ENCODE measurements at regions not wholly inside any gene's neighbourhood (a gene's known extent, or its start where the extent isn't known, plus 50 kb on each side); places are given as distances from the start of the nearest gene placed in this dataset.

DNA sequence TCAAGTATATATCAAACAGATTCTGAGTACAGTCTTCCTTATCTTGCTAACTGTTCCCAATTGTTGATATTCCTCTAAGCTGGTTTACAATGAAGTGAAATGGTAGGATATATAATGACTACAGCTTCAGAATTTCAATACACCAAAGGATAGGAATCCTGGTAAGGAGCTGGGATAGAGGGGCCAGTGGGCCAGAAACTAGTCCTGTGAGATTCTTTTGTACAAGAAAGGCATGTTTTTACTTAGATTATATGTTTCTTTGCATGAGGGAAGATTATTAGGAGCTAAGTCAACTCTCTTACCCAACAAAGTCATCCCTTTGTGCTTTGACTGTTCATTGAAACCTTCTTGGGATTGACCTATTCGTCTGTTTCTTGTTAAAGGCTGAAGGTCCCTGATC is 435.7 kb downstream of the PLK2 start:
- POLR2A ChIA-PET: no interaction called here
- Histone ChIP-seq H3K9me3 (no peaks in the 10 kb centered on the region), H3K4me1 (peaks cover 19% of the 10 kb centered on the region), H3K27me3 (replicated peaks; ENCODE audit: control insufficient read depth, insufficient read depth, low read length) (no peaks in the 10 kb centered on the region), H3K36me3 (ENCODE audit: control insufficient read depth, insufficient read depth, low read length) (no peaks in the 10 kb centered on the region), H3K4me3 (ENCODE audit: low read depth, low read length) (no peak overlapping the region)
- H3K9me3 Mint-ChIP-seq (ENCODE audit: unreplicated experiment): no peaks in the 10 kb centered on the region
- intact Hi-C loops (cut with micrococcal nuclease; ENCODE audit: unreplicated experiment): no loop called here
- BruUV-seq (replicated peaks): no TSS peak
- no peak overlapping the region for H3K4me3 Mint-ChIP-seq (ENCODE audit: unreplicated experiment)
- no peaks in the 10 kb centered on the region for H3K27me3 Mint-ChIP-seq (ENCODE audit: insufficient read depth, unreplicated experiment)
- DNase-seq: no peak
- H3K27ac Mint-ChIP-seq (ENCODE audit: unreplicated experiment): no peak overlapping the region
- H3K36me3 Mint-ChIP-seq (ENCODE audit: insufficient read depth, unreplicated experiment): no peaks in the 10 kb centered on the region
- CTCF ChIA-PET: no interaction called here
- H3K4me1 Mint-ChIP-seq (ENCODE audit: low read depth, unreplicated experiment): peaks cover 7% of the 10 kb centered on the region
- TF ChIP-seq, protein P1, sequence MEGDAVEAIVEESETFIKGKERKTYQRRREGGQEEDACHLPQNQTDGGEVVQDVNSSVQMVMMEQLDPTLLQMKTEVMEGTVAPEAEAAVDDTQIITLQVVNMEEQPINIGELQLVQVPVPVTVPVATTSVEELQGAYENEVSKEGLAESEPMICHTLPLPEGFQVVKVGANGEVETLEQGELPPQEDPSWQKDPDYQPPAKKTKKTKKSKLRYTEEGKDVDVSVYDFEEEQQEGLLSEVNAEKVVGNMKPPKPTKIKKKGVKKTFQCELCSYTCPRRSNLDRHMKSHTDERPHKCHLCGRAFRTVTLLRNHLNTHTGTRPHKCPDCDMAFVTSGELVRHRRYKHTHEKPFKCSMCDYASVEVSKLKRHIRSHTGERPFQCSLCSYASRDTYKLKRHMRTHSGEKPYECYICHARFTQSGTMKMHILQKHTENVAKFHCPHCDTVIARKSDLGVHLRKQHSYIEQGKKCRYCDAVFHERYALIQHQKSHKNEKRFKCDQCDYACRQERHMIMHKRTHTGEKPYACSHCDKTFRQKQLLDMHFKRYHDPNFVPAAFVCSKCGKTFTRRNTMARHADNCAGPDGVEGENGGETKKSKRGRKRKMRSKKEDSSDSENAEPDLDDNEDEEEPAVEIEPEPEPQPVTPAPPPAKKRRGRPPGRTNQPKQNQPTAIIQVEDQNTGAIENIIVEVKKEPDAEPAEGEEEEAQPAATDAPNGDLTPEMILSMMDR (IDR thresholded peaks at IDR 0.05; ENCODE audit: insufficient read depth in 1 of 2, low read depth in 1 of 2, low read length in 1 of 2, severe bottlenecking in 1 of 2, unreplicated experiment in 1 of 2): no peak

GRCh38 chr5:58022055-58022454 is 437.8 kb downstream of the PLK2 start:
- DNase-seq: no peak
- POLR2A ChIA-PET: no interaction called here

GRCh38 chr5:58021466-58021865 is 438.4 kb downstream of the PLK2 start:
- Mint-ChIP-seq H3K36me3 (ENCODE audit: insufficient read depth, unreplicated experiment) (no peaks in the 10 kb centered on the region), H3K27me3 (ENCODE audit: insufficient read depth, unreplicated experiment) (no peaks in the 10 kb centered on the region), H3K27ac (ENCODE audit: unreplicated experiment) (no peak overlapping the region), H3K4me3 (ENCODE audit: unreplicated experiment) (no peak overlapping the region), H3K9me3 (ENCODE audit: unreplicated experiment) (no peaks in the 10 kb centered on the region), H3K4me1 (ENCODE audit: low read depth, unreplicated experiment) (peaks cover 4% of the 10 kb centered on the region)
- CTCF ChIA-PET: no interaction called here
- H3K36me3 ChIP-seq (ENCODE audit: control insufficient read depth, insufficient read depth, low read length): no peaks in the 10 kb centered on the region
- H3K4me1 ChIP-seq: peaks cover 15% of the 10 kb centered on the region
- no peak overlapping the region for H3K4me3 ChIP-seq (ENCODE audit: low read depth, low read length)
- TF ChIP-seq, protein P1 (IDR thresholded peaks at IDR 0.05; ENCODE audit: insufficient read depth in 1 of 2, low read depth in 1 of 2, low read length in 1 of 2, severe bottlenecking in 1 of 2, unreplicated experiment in 1 of 2): no peak
- DNase-seq: no peak
- intact Hi-C loops (cut with micrococcal nuclease; ENCODE audit: unreplicated experiment): no loop called here
- H3K9me3 ChIP-seq: no peaks in the 10 kb centered on the region
- POLR2A ChIA-PET: no interaction called here
- no TSS peak for BruUV-seq (replicated peaks)
- H3K27me3 ChIP-seq (replicated peaks; ENCODE audit: control insufficient read depth, insufficient read depth, low read length): no peaks in the 10 kb centered on the region

More at GRCh38 chr5:58022055-58022454, 437.8 kb downstream of the PLK2 start:
- Histone ChIP-seq H3K4me3 (ENCODE audit: low read depth, low read length) (no peak overlapping the region), H3K27me3 (replicated peaks; ENCODE audit: control insufficient read depth, insufficient read depth, low read length) (no peaks in the 10 kb centered on the region), H3K9me3 (no peaks in the 10 kb centered on the region), H3K4me1 (peaks cover 19% of the 10 kb centered on the region), H3K36me3 (ENCODE audit: control insufficient read depth, insufficient read depth, low read length) (no peaks in the 10 kb centered on the region)
- no peaks in the 10 kb centered on the region for H3K36me3 Mint-ChIP-seq (ENCODE audit: insufficient read depth, unreplicated experiment)
- TF ChIP-seq, protein P1 (IDR thresholded peaks at IDR 0.05; ENCODE audit: insufficient read depth in 1 of 2, low read depth in 1 of 2, low read length in 1 of 2, severe bottlenecking in 1 of 2, unreplicated experiment in 1 of 2): no peak
- BruUV-seq (replicated peaks): no TSS peak
- no peak overlapping the region for H3K27ac Mint-ChIP-seq (ENCODE audit: unreplicated experiment)
- CTCF ChIA-PET: no interaction called here
- H3K27me3 Mint-ChIP-seq (ENCODE audit: insufficient read depth, unreplicated experiment): no peaks in the 10 kb centered on the region
- intact Hi-C loops (cut with micrococcal nuclease; ENCODE audit: unreplicated experiment): no loop called here
- no peaks in the 10 kb centered on the region for H3K9me3 Mint-ChIP-seq (ENCODE audit: unreplicated experiment)
- H3K4me1 Mint-ChIP-seq (ENCODE audit: low read depth, unreplicated experiment): peaks cover 7% of the 10 kb centered on the region
- no peak overlapping the region for H3K4me3 Mint-ChIP-seq (ENCODE audit: unreplicated experiment)
